ENCODE measurements at regions not wholly inside any gene's neighbourhood (a gene's known extent, or its start where the extent isn't known, plus 50 kb on each side); places are given as distances from the start of the nearest gene placed in this dataset.

- TF ChIP-seq RAD21 (IDR thresholded peaks at IDR 0.05 in 1 of 2, conservative IDR thresholded peaks at IDR 0.05 in 1 of 2; ENCODE audit: low read depth in 2 of 2, low read length in 2 of 2) = no peak
- no peak for TF ChIP-seq CREB1 (IDR thresholded peaks at IDR 0.05)
- no peak for TF ChIP-seq MAFK (IDR thresholded peaks at IDR 0.05; ENCODE audit: low read depth, low read length)
- TF ChIP-seq, protein P1, sequence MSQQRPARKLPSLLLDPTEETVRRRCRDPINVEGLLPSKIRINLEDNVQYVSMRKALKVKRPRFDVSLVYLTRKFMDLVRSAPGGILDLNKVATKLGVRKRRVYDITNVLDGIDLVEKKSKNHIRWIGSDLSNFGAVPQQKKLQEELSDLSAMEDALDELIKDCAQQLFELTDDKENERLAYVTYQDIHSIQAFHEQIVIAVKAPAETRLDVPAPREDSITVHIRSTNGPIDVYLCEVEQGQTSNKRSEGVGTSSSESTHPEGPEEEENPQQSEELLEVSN (IDR thresholded peaks at IDR 0.05) = peak; percentile 65; the same call in 1 of the 2 replicates
- TF ChIP-seq POLR2A (IDR thresholded peaks at IDR 0.05; ENCODE audit: control extremely low read depth in 1 of 2, low read depth in 2 of 2, low read length in 2 of 2) = no peak
- TF ChIP-seq CBX5 (IDR thresholded peaks at IDR 0.05; ENCODE audit: low read depth, low read length) = no peak
- TF ChIP-seq, protein P2, sequence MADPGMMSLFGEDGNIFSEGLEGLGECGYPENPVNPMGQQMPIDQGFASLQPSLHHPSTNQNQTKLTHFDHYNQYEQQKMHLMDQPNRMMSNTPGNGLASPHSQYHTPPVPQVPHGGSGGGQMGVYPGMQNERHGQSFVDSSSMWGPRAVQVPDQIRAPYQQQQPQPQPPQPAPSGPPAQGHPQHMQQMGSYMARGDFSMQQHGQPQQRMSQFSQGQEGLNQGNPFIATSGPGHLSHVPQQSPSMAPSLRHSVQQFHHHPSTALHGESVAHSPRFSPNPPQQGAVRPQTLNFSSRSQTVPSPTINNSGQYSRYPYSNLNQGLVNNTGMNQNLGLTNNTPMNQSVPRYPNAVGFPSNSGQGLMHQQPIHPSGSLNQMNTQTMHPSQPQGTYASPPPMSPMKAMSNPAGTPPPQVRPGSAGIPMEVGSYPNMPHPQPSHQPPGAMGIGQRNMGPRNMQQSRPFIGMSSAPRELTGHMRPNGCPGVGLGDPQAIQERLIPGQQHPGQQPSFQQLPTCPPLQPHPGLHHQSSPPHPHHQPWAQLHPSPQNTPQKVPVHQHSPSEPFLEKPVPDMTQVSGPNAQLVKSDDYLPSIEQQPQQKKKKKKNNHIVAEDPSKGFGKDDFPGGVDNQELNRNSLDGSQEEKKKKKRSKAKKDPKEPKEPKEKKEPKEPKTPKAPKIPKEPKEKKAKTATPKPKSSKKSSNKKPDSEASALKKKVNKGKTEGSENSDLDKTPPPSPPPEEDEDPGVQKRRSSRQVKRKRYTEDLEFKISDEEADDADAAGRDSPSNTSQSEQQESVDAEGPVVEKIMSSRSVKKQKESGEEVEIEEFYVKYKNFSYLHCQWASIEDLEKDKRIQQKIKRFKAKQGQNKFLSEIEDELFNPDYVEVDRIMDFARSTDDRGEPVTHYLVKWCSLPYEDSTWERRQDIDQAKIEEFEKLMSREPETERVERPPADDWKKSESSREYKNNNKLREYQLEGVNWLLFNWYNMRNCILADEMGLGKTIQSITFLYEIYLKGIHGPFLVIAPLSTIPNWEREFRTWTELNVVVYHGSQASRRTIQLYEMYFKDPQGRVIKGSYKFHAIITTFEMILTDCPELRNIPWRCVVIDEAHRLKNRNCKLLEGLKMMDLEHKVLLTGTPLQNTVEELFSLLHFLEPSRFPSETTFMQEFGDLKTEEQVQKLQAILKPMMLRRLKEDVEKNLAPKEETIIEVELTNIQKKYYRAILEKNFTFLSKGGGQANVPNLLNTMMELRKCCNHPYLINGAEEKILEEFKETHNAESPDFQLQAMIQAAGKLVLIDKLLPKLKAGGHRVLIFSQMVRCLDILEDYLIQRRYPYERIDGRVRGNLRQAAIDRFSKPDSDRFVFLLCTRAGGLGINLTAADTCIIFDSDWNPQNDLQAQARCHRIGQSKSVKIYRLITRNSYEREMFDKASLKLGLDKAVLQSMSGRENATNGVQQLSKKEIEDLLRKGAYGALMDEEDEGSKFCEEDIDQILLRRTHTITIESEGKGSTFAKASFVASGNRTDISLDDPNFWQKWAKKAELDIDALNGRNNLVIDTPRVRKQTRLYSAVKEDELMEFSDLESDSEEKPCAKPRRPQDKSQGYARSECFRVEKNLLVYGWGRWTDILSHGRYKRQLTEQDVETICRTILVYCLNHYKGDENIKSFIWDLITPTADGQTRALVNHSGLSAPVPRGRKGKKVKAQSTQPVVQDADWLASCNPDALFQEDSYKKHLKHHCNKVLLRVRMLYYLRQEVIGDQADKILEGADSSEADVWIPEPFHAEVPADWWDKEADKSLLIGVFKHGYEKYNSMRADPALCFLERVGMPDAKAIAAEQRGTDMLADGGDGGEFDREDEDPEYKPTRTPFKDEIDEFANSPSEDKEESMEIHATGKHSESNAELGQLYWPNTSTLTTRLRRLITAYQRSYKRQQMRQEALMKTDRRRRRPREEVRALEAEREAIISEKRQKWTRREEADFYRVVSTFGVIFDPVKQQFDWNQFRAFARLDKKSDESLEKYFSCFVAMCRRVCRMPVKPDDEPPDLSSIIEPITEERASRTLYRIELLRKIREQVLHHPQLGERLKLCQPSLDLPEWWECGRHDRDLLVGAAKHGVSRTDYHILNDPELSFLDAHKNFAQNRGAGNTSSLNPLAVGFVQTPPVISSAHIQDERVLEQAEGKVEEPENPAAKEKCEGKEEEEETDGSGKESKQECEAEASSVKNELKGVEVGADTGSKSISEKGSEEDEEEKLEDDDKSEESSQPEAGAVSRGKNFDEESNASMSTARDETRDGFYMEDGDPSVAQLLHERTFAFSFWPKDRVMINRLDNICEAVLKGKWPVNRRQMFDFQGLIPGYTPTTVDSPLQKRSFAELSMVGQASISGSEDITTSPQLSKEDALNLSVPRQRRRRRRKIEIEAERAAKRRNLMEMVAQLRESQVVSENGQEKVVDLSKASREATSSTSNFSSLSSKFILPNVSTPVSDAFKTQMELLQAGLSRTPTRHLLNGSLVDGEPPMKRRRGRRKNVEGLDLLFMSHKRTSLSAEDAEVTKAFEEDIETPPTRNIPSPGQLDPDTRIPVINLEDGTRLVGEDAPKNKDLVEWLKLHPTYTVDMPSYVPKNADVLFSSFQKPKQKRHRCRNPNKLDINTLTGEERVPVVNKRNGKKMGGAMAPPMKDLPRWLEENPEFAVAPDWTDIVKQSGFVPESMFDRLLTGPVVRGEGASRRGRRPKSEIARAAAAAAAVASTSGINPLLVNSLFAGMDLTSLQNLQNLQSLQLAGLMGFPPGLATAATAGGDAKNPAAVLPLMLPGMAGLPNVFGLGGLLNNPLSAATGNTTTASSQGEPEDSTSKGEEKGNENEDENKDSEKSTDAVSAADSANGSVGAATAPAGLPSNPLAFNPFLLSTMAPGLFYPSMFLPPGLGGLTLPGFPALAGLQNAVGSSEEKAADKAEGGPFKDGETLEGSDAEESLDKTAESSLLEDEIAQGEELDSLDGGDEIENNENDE (IDR thresholded peaks at IDR 0.05; ENCODE audit: insufficient replicate concordance, low read length) = no peak
- TF ChIP-seq CHD2 (IDR thresholded peaks at IDR 0.05; ENCODE audit: low read length) = no peak
- no peak for TF ChIP-seq TAF1 (IDR thresholded peaks at IDR 0.05; ENCODE audit: low read depth, low read length)
- peak; percentile 80 for TF ChIP-seq EGR1 (IDR thresholded peaks at IDR 0.05; ENCODE audit: borderline replicate concordance, low read depth, low read length)
- no peak for TF ChIP-seq JUN (IDR thresholded peaks at IDR 0.05; ENCODE audit: low read depth, low read length)
Observed at GRCh38 chr9:129352146-129352865, 174.2 kb upstream of the IER5L start (continued).
